NCI-H748 treated with DMSO at 0.1 percent for 48 hours (cell line): ENCODE measurements at regions not wholly inside any gene's neighbourhood (a gene's known extent, or its start where the extent isn't known, plus 50 kb on each side); places are given as distances from the start of the nearest gene placed in this dataset.

Experiments used
- DNase-seq: peaks from one replicate; lab custom pipeline; 2025; lab: John Stamatoyannopoulos, UW

- DNase-seq: no peak
These were observed 157.6 kb upstream of the PCBD1 start for GRCh38 chr10:71045936-71046335.

- DNase-seq: no peak
These were observed 158.4 kb upstream of the PCBD1 start for GRCh38 chr10:71046747-71047146.

GRCh38 chr10:71048971-71049615 lies 160.7 kb upstream of the PCBD1 start:
- DNase-seq: no peak

- DNase-seq: no peak
These were observed 161.6 kb upstream of the PCBD1 start for GRCh38 chr10:71049994-71050393.

GRCh38 chr10:71052076-71052660 lies 160.2 kb upstream of the UNC5B start:
- DNase-seq: no peak

- no peak for DNase-seq
These were observed 159.7 kb upstream of the UNC5B start for GRCh38 chr10:71052708-71053107.

GRCh38 chr10:71053169-71053895 lies 159.0 kb upstream of the UNC5B start:
- DNase-seq: no peak

- DNase-seq: no peak
These were observed 154.1 kb upstream of the UNC5B start for GRCh38 chr10:71058308-71058707.

GRCh38 chr10:71059054-71059818 lies 153.1 kb upstream of the UNC5B start:
- DNase-seq: no peak

- no peak for DNase-seq
These were observed 152.4 kb upstream of the UNC5B start for GRCh38 chr10:71059943-71060342.

GRCh38 chr10:71060476-71061426 lies 151.6 kb upstream of the UNC5B start:
- DNase-seq: no peak

- no peak for DNase-seq
These were observed 150.9 kb upstream of the UNC5B start for GRCh38 chr10:71061472-71061871.

GRCh38 chr10:71062156-71062555 lies 150.2 kb upstream of the UNC5B start:
- DNase-seq: no peak

- no peak for DNase-seq
These were observed 149.0 kb upstream of the UNC5B start for GRCh38 chr10:71063401-71063800.

- DNase-seq: no peak
These were observed 147.8 kb upstream of the UNC5B start for GRCh38 chr10:71064413-71065118.

- DNase-seq: no peak
These were observed 146.7 kb upstream of the UNC5B start for GRCh38 chr10:71065659-71066058.

GRCh38 chr10:71066600-71066999 lies 145.8 kb upstream of the UNC5B start:
- DNase-seq: no peak

- DNase-seq: no peak
These were observed 145.2 kb upstream of the UNC5B start for GRCh38 chr10:71067098-71067740.

GRCh38 chr10:71068861-71069271 lies 143.5 kb upstream of the UNC5B start:
- no peak for DNase-seq

GRCh38 chr10:71069909-71070666 lies 142.3 kb upstream of the UNC5B start:
- DNase-seq: no peak
